ENCODE measurements at regions not wholly inside any gene's neighbourhood (a gene's known extent, or its start where the extent isn't known, plus 50 kb on each side); places are given as distances from the start of the nearest gene placed in this dataset.
"Not testable (repeated sequence)": the region's sequence is repeated elsewhere in the genome, so short reads cannot be mapped to it uniquely, and the experiment has no call there.

DNA sequence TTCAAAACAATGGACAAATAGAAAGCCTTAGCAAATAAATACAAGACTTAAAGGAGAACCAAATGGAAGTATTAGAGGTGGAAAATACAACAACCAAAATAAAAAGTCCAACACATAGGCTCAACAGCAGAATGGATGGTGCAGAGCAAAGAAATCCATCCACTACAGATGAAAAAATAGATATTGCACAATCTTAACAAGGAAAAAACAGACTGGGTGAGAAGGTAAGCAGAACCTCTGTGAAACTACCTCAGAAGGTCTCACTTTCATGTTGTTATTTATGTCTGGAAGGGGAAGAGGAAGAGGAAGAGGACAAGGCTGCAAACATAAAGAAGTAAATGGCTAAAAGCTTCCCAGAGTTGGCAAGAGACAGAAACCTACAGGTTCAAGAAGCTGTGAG is 158.7 kb upstream of the NBPF11 start:
- FAIRE-seq (no peak), DNase-seq (ENCODE audit: insufficient read length, low spot score) (no peak)
- TF ChIP-seq, protein P1, sequence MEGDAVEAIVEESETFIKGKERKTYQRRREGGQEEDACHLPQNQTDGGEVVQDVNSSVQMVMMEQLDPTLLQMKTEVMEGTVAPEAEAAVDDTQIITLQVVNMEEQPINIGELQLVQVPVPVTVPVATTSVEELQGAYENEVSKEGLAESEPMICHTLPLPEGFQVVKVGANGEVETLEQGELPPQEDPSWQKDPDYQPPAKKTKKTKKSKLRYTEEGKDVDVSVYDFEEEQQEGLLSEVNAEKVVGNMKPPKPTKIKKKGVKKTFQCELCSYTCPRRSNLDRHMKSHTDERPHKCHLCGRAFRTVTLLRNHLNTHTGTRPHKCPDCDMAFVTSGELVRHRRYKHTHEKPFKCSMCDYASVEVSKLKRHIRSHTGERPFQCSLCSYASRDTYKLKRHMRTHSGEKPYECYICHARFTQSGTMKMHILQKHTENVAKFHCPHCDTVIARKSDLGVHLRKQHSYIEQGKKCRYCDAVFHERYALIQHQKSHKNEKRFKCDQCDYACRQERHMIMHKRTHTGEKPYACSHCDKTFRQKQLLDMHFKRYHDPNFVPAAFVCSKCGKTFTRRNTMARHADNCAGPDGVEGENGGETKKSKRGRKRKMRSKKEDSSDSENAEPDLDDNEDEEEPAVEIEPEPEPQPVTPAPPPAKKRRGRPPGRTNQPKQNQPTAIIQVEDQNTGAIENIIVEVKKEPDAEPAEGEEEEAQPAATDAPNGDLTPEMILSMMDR (IDR thresholded peaks at IDR 0.05; ENCODE audit: insufficient read depth, missing control alignments): no peak

DNA sequence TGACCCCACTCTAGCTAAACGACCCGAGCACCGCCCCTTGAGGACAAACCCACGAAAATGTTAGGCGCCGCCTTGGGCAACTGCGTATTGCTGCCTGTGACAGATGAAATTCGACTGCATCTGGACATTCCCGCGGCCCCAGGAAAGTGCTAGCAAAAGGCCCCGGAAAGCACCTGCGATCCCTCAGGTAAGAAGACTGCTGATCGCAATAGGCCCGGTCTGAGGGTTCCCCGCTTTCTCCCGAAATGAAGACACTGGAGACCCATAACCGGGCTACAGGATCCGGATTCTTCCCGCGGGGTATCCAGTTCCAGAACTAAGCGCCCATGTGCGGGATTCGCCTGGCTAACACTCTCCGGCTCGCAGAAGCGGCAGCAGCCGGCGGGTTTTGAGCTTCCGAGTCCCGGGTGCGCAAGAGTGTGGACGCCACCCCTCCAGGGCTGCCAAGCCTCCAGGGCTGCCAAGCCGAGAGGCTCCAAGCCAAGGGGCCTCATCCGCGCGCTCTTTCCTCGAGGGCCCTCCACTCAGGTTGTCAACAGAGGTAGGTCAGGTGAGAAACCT is 157.9 kb upstream of the NBPF11 start:
- no peak for DNase-seq (ENCODE audit: insufficient read length, low spot score)
- TF ChIP-seq, protein P1 (IDR thresholded peaks at IDR 0.05; ENCODE audit: insufficient read depth, missing control alignments): no peak
- no peak for FAIRE-seq

DNA sequence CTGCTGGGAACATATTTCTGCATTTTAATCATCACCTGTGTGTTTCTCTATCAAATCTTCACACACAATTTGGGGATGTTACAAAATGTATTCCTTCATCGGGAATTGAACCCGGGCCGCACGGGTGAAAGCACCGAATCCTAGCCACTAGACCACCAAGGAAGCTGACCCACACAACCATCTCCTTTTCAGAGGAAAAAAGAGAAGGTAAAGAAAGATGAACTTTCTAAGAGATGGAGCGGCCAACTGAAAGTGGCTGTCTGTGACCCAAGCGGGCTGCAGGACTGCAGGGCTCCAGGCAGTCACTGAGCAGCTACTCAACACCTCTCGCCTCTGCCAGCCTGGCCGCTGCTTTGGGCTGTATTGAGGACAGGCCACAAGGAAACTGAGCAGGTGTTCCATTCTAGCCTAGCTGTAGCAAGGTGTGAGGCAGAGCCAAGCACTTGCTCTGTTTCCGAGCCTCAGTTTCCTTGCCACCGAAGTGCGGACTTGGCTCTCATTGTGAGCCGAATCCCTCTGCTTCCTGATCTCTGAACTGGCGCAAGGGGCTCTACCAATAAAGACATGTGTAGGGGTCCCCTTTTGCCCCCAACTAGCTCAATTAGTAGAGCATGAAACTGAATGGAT is 156.9 kb upstream of the NBPF11 start:
- DNase-seq (ENCODE audit: insufficient read length, low spot score) (no peak), FAIRE-seq (no peak)
- TF ChIP-seq, protein P1 (IDR thresholded peaks at IDR 0.05; ENCODE audit: insufficient read depth, missing control alignments): no peak

DNA sequence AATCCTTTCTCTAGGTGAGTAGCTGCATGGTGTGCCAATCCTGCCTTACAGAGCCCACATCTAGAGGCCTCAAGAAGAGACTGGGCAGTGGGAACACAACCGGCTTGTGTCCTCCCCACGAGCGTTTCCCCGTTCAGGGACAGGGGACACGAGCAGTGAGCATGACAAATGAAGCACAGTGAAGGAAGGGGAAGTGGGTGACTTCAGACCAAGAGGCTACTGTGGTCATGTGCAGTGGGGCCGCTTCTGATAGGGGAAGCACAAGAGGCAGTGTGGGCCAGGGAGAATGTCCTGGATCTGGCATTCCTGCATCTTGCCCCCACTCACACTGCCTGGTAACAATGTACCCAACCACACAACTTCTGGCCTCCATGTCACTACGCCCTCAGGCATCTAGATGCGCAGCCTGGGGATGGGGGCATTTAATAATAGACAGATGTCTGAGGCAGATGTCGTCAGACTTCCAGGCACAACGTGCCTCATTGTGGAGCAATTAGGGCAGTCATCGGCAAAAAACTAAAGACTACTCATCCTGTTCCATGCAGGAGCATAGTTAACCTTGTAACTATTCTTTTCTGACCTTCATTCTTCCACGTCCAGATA is 155.6 kb upstream of the NBPF11 start:
- FAIRE-seq: no peak
- TF ChIP-seq, protein P1 (IDR thresholded peaks at IDR 0.05; ENCODE audit: insufficient read depth, missing control alignments): no peak
- DNase-seq (ENCODE audit: insufficient read length, low spot score): no peak

DNA sequence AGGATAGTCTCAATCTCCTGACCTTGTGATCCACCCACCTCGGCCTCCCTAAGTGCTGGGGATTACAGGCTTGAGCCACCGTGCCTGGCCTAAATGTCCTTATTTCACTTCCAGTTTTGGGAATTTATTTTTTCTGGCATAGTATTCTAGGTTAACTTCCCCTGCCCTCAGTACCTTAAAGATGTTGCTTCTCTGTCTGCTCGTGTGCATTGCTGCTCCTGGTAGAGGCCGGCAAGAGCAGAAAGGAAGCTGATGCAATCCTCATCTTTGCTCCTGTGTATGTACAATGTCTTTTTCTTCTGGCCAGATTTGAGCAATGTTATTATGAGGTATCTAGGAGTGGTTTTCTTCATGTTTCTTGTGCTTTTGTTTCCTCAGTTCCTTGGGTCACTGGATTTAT is 152.9 kb upstream of the NBPF11 start:
- FAIRE-seq; DNase-seq (ENCODE audit: insufficient read length, low spot score): not testable (repeated sequence)

DNA sequence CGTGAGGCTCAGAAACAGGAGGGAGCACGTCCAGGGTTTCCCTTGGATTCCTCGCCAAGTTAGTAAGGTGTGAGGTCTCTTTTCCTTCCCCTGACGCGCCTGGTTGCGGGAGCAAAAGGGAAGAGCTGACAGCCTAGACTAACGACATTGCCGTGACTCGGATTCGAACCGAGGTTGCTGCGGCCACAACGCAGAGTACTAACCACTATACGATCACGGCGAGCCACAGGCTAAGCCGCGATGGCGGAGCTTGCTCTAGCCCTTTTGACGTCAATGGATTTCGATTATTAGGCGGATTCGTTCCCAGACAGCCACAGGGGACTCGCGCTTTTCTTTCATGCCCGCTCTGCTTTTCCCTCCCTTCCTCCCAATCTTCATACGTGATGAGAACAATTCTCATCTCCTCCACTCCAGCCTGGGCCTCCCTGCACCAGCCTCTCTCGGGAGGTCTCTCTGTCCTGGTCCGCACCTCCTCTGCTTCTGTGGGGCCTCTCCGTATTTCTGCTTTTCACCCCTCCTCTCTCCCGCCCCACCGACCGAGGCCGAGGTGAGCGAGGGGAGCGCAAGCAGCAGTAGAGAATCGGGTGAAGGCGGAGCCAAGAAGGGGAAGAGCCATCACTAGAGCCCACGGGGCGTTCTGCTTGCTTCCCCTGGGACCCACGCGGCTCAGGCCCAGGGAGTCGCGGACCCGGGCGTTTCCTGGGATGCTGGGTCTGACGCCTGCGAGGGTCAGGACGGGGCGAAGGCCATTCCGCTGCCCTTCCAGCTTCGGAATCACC is 150.7 kb upstream of the NBPF11 start:
- FAIRE-seq; DNase-seq (ENCODE audit: insufficient read length, low spot score): not testable (repeated sequence)

DNA sequence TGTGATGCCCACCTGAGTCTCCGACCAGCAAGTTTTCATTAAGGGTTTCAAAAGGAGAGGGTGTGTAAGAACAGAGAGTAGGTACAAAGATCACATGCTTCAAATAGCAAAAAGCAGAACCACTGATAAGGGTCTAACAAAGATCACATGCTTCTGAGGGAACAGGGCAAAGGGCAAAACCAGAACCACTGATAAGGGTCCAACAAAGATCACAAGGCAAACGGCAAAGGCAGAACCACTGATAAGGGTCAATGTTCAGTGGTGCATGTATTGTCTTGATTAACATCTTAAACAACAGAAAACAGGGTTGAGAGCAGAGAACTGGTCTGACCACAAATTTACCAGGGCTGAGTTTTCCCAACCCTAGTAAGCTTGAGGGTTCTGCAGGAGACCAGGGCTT is 145.8 kb upstream of the NBPF11 start:
- not testable (repeated sequence) for FAIRE-seq; DNase-seq (ENCODE audit: insufficient read length, low spot score)

DNA sequence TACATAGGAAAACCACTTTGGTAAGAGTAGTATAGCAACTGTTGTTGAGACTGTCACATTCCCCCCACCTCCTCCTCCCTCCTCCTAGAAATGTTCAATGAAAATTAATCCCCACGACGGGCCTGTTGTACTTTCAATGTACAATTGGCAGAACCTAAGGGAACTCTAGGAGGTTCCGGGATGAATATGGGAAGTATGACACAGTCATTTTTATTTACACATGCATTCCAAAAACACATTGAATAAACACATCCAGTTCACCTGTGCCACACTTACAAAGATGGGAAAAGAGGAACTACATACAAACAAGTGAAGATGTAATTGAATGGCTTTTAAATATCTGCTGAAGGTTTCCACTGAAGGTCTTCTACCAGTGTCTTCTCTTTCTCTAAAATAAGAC is 144.4 kb upstream of the NBPF11 start:
- FAIRE-seq (no peak), DNase-seq (ENCODE audit: insufficient read length, low spot score) (no peak)
- TF ChIP-seq, protein P1 (IDR thresholded peaks at IDR 0.05; ENCODE audit: insufficient read depth, missing control alignments): no peak

Data from D721Med (cell line).